Psoas muscle (tissue), 7 donors: ENCODE measurements at regions not wholly inside any gene's neighbourhood (a gene's known extent, or its start where the extent isn't known, plus 50 kb on each side); places are given as distances from the start of the nearest gene placed in this dataset.

Experiments used
- ATAC-seq, 4 donors: fragments of 200-7000 bp; cut with Tn5 transposase; one replicate each; pipeline ENCODE4 v1.9.1; 2020; ENCODE audit warnings: moderate library complexity in 3 of 4, mild to moderate bottlenecking in 2 of 4
- DNase-seq, 2 donors: peaks; one replicate each; pipeline ENCODE4 v3.0.0-alpha.2; 2020
- H3K27ac ChIP-seq: fragments of 200-600 bp; one replicate; pipeline ENCODE4 v1.8.0; 2022
- H3K27me3 ChIP-seq, 3 donors: fragments of 200-600 bp in 1 of 3; one replicate each; pipeline versions ENCODE4 v1.6.1 to v1.8.0; 2013 to 2022; ENCODE audit warnings: low read length in 2 of 3, mild to moderate bottlenecking in 2 of 3, moderate library complexity in 1 of 3; ENCODE audit not compliant: insufficient read depth in 3 of 3
- H3K36me3 ChIP-seq, 2 donors: fragments of 200-600 bp in 1 of 2; one replicate each; pipeline versions ENCODE4 v1.6.1 to v1.8.0; 2013 to 2022; ENCODE audit warnings: low read depth in 1 of 2, mild to moderate bottlenecking in 1 of 2, moderate library complexity in 1 of 2; ENCODE audit not compliant: insufficient read depth in 1 of 2
- H3K4me1 ChIP-seq: fragments of 200-600 bp; one replicate; pipeline ENCODE4 v1.8.0; 2022
- H3K4me3 ChIP-seq: fragments of 200-600 bp; one replicate; pipeline ENCODE4 v1.8.0; 2022; ENCODE audit warnings: mild to moderate bottlenecking
- H3K9me3 ChIP-seq: fragments of 200-600 bp; one replicate; pipeline ENCODE4 v1.8.0; 2022
- CTCF ChIP-seq: fragments of 200-600 bp; IDR thresholded peaks from one replicate; pipeline ENCODE4 v1.8.0; 2022; ENCODE audit warnings: antibody characterized with exemption
- WGBS, 3 donors: extraction: QIAGEN DNeasy Blood & Tissue Kit; methylation state at CpG; one replicate each; pipeline versions ENCODE4 v1.1.6 to v1.1.7; 2013; 5-methylcytosine and 5-hydroxymethylcytosine counted together
- intact Hi-C, 2 donors: fragments of 100-400 bp; cut with DNase I; formaldehyde crosslinking; loops; one replicate each; pipeline versions ENCODE4 v1.11.0 to v1.14.2; 2022
- donor health status: healthy with polysubstance abuse.
- donor health status: DM: no; HTN: no; CAD: no; lungs with moderate emphysema.
- donor health status: Bipolar disorder and iron deficiency.
- donor health status: healthy.
- donor health status: DM: yes; HTN: yes; CAD: no.
- donor health status: DM: no; HTN: no; CAD: no.
- donor health status: DM: yes; HTN: yes; CAD: no.

- Histone ChIP-seq H3K9me3 (no peaks in the 10 kb centered on the region), H3K27me3 (peaks cover 0 to 3% (median 0%) of the 10 kb centered on the region in 3 donors), H3K27ac (no peak overlapping the region), H3K4me1 (no peaks in the 10 kb centered on the region), H3K4me3 (no peak overlapping the region), H3K36me3 (no peaks in the 10 kb centered on the region)
- intact Hi-C loops, result no loop called here
- DNase-seq (no peak), ATAC-seq (no peak)
- peak; percentile 39 for TF ChIP-seq CTCF
- 34 to 40% (median 38%) methylated on average over 2 of the region's 2 CpGs for WGBS, 3 donors
Observed at GRCh38 chr6:95203153-95203754, 374.1 kb upstream of the MANEA start.

- TF ChIP-seq CTCF, result no peak
- DNase-seq, result no peak
- Histone ChIP-seq H3K27me3 (peaks cover 0 to 3% (median 0%) of the 10 kb centered on the region in 3 donors), H3K4me1 (no peaks in the 10 kb centered on the region), H3K4me3 (no peak overlapping the region), H3K36me3 (no peaks in the 10 kb centered on the region), H3K9me3 (no peaks in the 10 kb centered on the region), H3K27ac (no peak overlapping the region)
- intact Hi-C loops, result no loop called here
- no peak for ATAC-seq
- 57 to 75% (median 73%) methylated on average over 2 of the region's 2 CpGs for WGBS, 3 donors
Observed at GRCh38 chr6:95204178-95204577, 373.2 kb upstream of the MANEA start.

DNA sequence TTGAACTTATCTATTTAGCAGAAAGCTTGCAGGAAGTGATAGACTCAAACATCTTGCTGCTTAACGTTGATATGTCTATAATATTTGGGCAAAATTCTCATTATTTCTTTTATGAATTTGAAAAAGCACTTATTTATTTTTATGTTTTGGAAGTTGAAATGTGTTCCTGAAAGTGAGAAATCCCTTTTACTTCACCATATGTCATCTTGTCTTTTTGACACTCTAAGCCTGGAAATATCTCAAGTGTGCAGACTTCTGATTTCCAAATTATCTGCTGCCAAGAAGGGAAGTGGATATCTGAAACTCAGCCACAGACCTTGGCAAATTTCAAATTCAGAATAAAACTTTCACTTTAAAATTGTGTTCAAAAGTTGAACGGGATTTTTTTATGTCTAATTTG is 368.7 kb upstream of the MANEA start:
- H3K4me1 ChIP-seq, result no peaks in the 10 kb centered on the region
- H3K27ac ChIP-seq, result no peak overlapping the region
- no peaks in the 10 kb centered on the region for H3K9me3 ChIP-seq
- TF ChIP-seq CTCF, result no peak
- intact Hi-C loops, result no loop called here
- ATAC-seq (no peak), DNase-seq (no peak)
- 10 to 24% (median 23%) methylated on average over 2 of the region's 2 CpGs for WGBS, 3 donors
- no peaks in the 10 kb centered on the region for H3K36me3 ChIP-seq
- H3K4me3 ChIP-seq, result no peak overlapping the region
- no peaks in the 10 kb centered on the region for H3K27me3 ChIP-seq

- H3K4me1 ChIP-seq, result no peaks in the 10 kb centered on the region
- no peak for TF ChIP-seq CTCF
- no peak for ATAC-seq
- intact Hi-C loops, result no loop called here
- no peak for DNase-seq
- no peaks in the 10 kb centered on the region for H3K36me3 ChIP-seq
- WGBS, 3 donors, result 79 to 81% (median 81%) methylated on average over 3 of the region's 3 CpGs
- H3K27ac ChIP-seq, result no peak overlapping the region
- H3K9me3 ChIP-seq, result no peaks in the 10 kb centered on the region
- no peaks in the 10 kb centered on the region for H3K27me3 ChIP-seq
- H3K4me3 ChIP-seq, result no peak overlapping the region
Observed at GRCh38 chr6:95209074-95209473, 368.3 kb upstream of the MANEA start.

DNA sequence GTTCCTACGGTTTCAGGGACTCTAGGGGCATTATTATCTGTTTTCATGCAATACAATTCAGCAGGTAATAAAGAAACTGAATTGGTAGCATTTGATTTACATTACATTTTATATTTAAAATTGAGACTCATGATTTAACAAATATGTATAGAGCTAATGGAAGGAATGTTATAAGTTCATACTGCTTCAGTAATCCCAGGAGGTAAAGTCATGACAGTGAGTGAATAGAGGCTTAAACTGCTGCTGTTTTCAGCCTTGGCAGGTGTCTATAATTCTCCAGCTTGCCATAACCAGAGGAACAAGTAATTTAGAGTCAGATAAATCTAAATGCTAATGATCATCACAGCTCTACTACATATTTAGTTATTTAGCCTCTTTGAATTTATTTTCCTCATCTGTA is 360.8 kb upstream of the MANEA start:
- H3K4me1 ChIP-seq, result no peaks in the 10 kb centered on the region
- no peaks in the 10 kb centered on the region for H3K36me3 ChIP-seq
- ATAC-seq (no peak), DNase-seq (no peak)
- H3K9me3 ChIP-seq, result no peaks in the 10 kb centered on the region
- no peak overlapping the region for H3K4me3 ChIP-seq
- H3K27ac ChIP-seq, result no peak overlapping the region
- 38 to 50% (median 43%) methylated on average over 1 of the region's 1 CpG for WGBS, 3 donors
- intact Hi-C loops, result no loop called here
- TF ChIP-seq CTCF, result no peak
- no peaks in the 10 kb centered on the region for H3K27me3 ChIP-seq
